ENCODE measurements at regions not wholly inside any gene's neighbourhood (a gene's known extent, or its start where the extent isn't known, plus 50 kb on each side); places are given as distances from the start of the nearest gene placed in this dataset.
"Not testable (repeated sequence)": the region's sequence is repeated elsewhere in the genome, so short reads cannot be mapped to it uniquely, and the experiment has no call there.

DNA sequence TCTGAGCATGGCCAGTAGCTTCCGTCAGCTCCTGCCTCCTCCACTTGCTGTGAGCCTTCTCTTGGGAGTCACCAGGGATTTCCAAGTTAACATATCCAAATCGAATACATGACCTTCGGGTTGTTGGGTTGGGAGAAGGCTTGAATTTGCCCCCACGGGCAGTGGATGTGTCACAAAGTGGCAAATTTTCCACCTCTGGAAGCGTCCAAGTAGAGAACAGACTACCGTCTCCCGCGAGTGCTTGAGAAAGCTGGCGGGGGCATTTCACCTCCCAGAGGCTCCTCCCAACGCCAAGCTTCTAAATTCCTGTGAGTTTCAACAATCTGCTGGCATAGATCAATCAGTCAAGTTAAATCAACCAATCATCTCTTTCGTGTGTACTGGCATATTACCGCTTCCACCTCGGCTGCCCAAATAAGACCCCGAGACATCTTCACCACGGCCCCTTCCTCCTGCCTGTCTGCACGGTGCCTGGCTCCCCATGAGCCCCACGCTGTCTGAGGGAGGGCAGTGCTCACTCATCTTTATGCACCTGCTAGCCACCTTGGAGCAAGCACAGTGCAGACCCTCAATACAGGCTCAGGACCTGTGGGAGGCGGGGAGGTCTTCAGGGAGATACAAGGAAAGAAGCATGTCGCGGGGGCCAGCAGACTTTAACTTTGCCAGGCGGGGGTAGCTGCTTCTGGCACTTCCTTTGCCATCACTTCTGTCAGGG lies 79.1 kb downstream of the MRPL36 start:
- H3K27ac ChIP-seq (replicated peaks), result no peak overlapping the region
- peaks cover 46% of the 10 kb centered on the region for H3K27me3 ChIP-seq (ENCODE audit: low read depth)
- intact Hi-C loops (cut with micrococcal nuclease), result no loop called here
- H3K9me3 ChIP-seq (replicated peaks), result peaks cover 36% of the 10 kb centered on the region
- no peaks in the 10 kb centered on the region for H3K4me1 ChIP-seq
- no peaks in the 10 kb centered on the region for H3K36me3 ChIP-seq
- no peak for DNase-seq
- H3K4me3 ChIP-seq, result no peak overlapping the region
- TF ChIP-seq CTCF (IDR thresholded peaks at IDR 0.05; ENCODE audit: borderline replicate concordance), result no peak

DNA sequence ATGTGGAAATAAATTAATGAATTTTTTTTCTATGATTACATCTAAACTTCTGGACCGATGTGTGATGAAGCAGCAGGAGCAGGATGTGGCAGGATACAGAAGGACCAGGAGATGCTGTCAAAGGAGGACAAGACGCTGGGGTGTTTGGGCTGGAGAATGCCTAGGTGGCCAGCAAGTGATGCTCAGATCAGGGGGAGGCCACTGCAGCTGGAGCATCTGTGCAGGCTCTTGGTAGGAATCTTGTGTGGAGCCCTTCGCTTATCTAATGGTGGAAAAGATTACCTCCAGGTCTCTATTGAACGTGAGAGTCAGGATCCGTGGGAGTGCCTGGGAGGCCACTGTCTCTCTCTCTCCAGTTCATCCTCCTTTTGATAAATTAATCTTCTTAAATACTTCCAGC lies 79.8 kb downstream of the MRPL36 start:
- Histone ChIP-seq H3K4me3 (no peak overlapping the region), H3K4me1 (no peaks in the 10 kb centered on the region), H3K9me3 (replicated peaks) (peaks cover 36% of the 10 kb centered on the region), H3K27me3 (ENCODE audit: low read depth) (peaks cover 39% of the 10 kb centered on the region), H3K36me3 (no peaks in the 10 kb centered on the region), H3K27ac (replicated peaks) (no peak overlapping the region)
- DNase-seq, result no peak
- intact Hi-C loops (cut with micrococcal nuclease), result no loop called here
- TF ChIP-seq CTCF (IDR thresholded peaks at IDR 0.05; ENCODE audit: borderline replicate concordance), result no peak

DNA sequence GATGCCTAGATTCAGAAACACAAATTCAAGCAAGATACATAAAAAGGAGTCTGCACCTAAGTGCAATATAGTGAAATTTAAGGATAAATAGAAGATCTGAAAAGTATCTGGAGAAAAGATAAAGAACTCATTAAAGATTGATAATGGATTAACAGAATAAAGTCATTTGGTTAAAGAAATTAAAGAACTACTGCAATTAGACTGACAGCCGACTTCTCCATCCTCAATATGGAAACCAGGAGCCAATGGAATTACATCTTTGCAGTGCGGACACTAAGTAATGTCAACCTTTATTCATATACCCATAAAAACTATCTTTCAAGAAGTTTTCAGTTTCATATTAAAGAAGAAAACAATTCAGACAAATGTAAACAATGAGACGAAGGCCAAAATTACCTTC lies 81.0 kb downstream of the MRPL36 start:
- no peak overlapping the region for H3K27ac ChIP-seq (replicated peaks)

DNA sequence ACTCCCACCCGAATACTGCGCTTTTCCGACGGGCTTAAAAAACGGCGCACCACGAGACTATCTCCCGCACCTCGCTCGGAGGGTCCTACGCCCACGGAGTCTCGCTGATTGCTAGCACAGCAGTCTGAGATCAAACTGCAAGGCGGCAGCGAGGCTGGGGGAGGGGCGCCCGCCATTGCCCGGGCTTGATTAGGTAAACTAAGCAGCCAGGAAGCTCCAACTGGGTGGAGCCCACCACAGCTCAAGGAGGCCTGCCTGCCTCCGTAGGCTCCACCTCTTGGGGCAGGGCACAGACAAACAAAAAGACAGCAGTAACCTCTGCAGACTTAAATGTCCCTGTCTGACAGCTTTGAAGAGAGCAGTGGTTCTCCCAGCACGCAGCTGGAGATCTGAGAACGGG lies 89.5 kb downstream of the MRPL36 start:
- intact Hi-C loops (cut with micrococcal nuclease); H3K9me3 ChIP-seq (replicated peaks); H3K4me3 ChIP-seq; H3K4me1 ChIP-seq; H3K27ac ChIP-seq (replicated peaks); DNase-seq; H3K36me3 ChIP-seq: not testable (repeated sequence)
- H3K27me3 ChIP-seq (ENCODE audit: low read depth), result peaks cover 51% of the 10 kb centered on the region

More for the DNA sequence above, 81.0 kb downstream of the MRPL36 start:
- intact Hi-C loops (cut with micrococcal nuclease), result no loop called here
- no peak for TF ChIP-seq CTCF (IDR thresholded peaks at IDR 0.05; ENCODE audit: borderline replicate concordance)
- DNase-seq, result no peak
- Histone ChIP-seq H3K36me3 (no peaks in the 10 kb centered on the region), H3K9me3 (replicated peaks) (peaks cover 36% of the 10 kb centered on the region), H3K4me1 (no peaks in the 10 kb centered on the region), H3K27me3 (ENCODE audit: low read depth) (peaks cover 29% of the 10 kb centered on the region), H3K4me3 (no peak overlapping the region)

DNA sequence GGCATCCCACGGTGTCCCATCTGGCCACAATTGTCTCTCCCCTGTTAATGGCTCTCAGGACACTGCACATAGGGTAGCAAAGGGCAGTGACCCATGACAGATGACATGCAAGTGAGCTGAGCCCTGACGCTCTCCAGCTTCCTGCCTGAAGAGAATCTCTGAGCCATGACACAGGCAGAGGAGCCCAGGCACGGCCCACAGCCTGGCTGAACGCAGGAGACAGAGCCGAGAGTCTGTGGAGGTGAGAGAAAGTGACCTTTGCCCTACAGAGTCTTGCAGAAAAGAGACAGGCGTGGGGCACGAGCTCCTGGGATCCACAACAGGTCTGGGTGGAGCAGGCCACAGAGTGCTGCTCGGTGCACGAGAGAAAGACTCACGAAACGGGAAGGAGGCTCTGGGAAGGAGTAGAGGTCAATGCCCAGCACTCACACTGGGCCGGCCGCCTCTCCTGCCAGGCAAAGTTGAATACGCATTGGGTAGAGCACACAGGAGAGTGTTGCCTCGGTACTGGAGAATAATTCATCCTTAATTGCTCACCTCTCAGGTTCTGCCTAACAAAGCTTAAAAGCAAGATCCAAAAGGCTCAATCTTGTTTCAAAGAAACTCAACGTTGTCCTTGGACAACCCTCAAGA lies 90.3 kb downstream of the MRPL36 start:
- no peaks in the 10 kb centered on the region for H3K9me3 ChIP-seq (replicated peaks)
- H3K27me3 ChIP-seq (ENCODE audit: low read depth), result peaks cover 59% of the 10 kb centered on the region
- H3K4me1 ChIP-seq, result no peaks in the 10 kb centered on the region
- no peak overlapping the region for H3K4me3 ChIP-seq
- no peak overlapping the region for H3K27ac ChIP-seq (replicated peaks)
- no peak for DNase-seq
- TF ChIP-seq CTCF (IDR thresholded peaks at IDR 0.05; ENCODE audit: borderline replicate concordance), result no peak
- no peaks in the 10 kb centered on the region for H3K36me3 ChIP-seq
- intact Hi-C loops (cut with micrococcal nuclease), result no loop called here

GRCh38 chr5:1708592-1709141 lies 91.0 kb downstream of the MRPL36 start:
- Histone ChIP-seq H3K27ac (replicated peaks) (no peak overlapping the region), H3K4me1 (no peaks in the 10 kb centered on the region), H3K27me3 (ENCODE audit: low read depth) (peaks cover 65% of the 10 kb centered on the region), H3K4me3 (no peak overlapping the region), H3K9me3 (replicated peaks) (no peaks in the 10 kb centered on the region), H3K36me3 (no peaks in the 10 kb centered on the region)
- no peak for DNase-seq
- TF ChIP-seq CTCF (IDR thresholded peaks at IDR 0.05; ENCODE audit: borderline replicate concordance), result no peak
- intact Hi-C loops (cut with micrococcal nuclease), result no loop called here
